GM10248 (cell line): ENCODE measurements at regions not wholly inside any gene's neighbourhood (a gene's known extent, or its start where the extent isn't known, plus 50 kb on each side); places are given as distances from the start of the nearest gene placed in this dataset.

Experiments used
- CTCF ChIA-PET: fragments of 300-600 bp; sonication (Branson Sonifier 250); formaldehyde crosslinking; extraction: SDS; loops from one replicate; lab custom pipeline; 2021; ENCODE audit warnings: antibody characterized with exemption; lab: Yijun Ruan, JAX
- POLR2A ChIA-PET: fragments of 350-650 bp; sonication (Branson Sonifier 250); formaldehyde crosslinking; extraction: SDS; loops from one replicate; lab custom pipeline; 2020; ENCODE audit warnings: antibody characterized with exemption; lab: Yijun Ruan, JAX
- DNase-seq: peaks from one replicate; pipeline ENCODE4 v3.0.0; 2012; ENCODE audit errors: extremely low spot score
- CTCF ChIP-seq: IDR thresholded peaks from 2 replicates; pipeline ENCODE4 v1.5.1; 2012; ENCODE audit warnings: mild to moderate bottlenecking, low read depth; ENCODE audit errors: extremely low read depth, missing control alignments, control extremely low read depth

- TF ChIP-seq CTCF: no peak
- POLR2A ChIA-PET: no interaction called here
- no peak for DNase-seq
- CTCF ChIA-PET: no interaction called here
Measured at GRCh38 chr6:48998574-48998973, 464.5 kb downstream of the MMUT start.

- DNase-seq: no peak
- POLR2A ChIA-PET: no interaction called here
- CTCF ChIA-PET: no interaction called here
- TF ChIP-seq CTCF: no peak
Measured at GRCh38 chr6:48996461-48997119, 466.5 kb downstream of the MMUT start.

GRCh38 chr6:48994811-48995210, 468.2 kb downstream of the MMUT start:
- no peak for DNase-seq
- ChIA-PET CTCF (interaction anchor here (0.9 to 1.0 kb wide), 2 partner anchors 9 to 15 kb away, joined by 3 read pairs; no protein-coding TSS in a partner anchor), POLR2A (no interaction called here)
- no peak for TF ChIP-seq CTCF

- TF ChIP-seq CTCF: no peak
- CTCF ChIA-PET: interaction anchor here (1.5 kb wide), 1 partner anchor 9 kb away, joined by 4 read pairs; no protein-coding TSS in a partner anchor
- POLR2A ChIA-PET: no interaction called here
- DNase-seq: no peak
Measured at GRCh38 chr6:48990739-48991138, 472.3 kb downstream of the MMUT start.

GRCh38 chr6:48986845-48987244, 476.2 kb downstream of the MMUT start:
- no peak for TF ChIP-seq CTCF
- ChIA-PET CTCF (interaction anchor here (1.3 kb wide), 1 partner anchor 25 kb away, joined by 3 read pairs; no protein-coding TSS in a partner anchor), POLR2A (no interaction called here)
- DNase-seq: no peak

DNA sequence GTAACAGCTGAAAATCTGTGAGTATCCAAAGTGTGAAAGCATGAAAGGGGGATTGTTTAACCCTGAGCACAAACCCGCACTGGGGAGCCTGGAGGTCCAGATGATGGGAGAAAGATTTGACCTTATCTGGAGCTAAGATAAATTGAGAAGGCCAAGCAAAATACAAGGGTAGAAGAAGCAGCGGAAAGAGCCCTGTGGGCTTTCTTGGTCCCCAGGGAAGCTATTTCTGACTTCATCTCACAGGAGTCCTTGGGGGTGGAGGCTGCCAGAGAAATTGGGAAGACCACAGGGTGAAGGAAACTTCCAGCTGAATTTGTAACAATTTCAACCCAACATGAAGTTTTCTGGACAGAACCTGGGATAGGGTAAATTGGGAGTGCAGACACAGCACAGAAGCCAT, 476.9 kb downstream of the MMUT start:
- DNase-seq: no peak
- ChIA-PET CTCF (interaction anchor here (1.1 to 1.3 kb wide), 2 partner anchors 9 to 24 kb away, joined by 3 read pairs; no protein-coding TSS in a partner anchor), POLR2A (no interaction called here)
- no peak for TF ChIP-seq CTCF
